T-helper 1 cell treated with Interleukin-12 subunit alpha and Interleukin-12 subunit beta and Interleukin-4 antibody, amounts not matched to agents 30 ng/mL and 1 ng/mL, for 36 hours (primary cell): ENCODE measurements at regions not wholly inside any gene's neighbourhood (a gene's known extent, or its start where the extent isn't known, plus 50 kb on each side); places are given as distances from the start of the nearest gene placed in this dataset.

ENCODE experiments used
- intact Hi-C: fragments of 100-400 bp; cut with micrococcal nuclease; formaldehyde crosslinking; loops from one replicate; pipeline ENCODE4 v1.15.1; 2024

GRCh38 chr4:33052241-33052640 is 2332.1 kb downstream of the PCDH7 start:
- intact Hi-C loops = no loop called here

- intact Hi-C loops = no loop called here
These were observed 2334.0 kb downstream of the PCDH7 start for GRCh38 chr4:33054161-33054560.

GRCh38 chr4:33054656-33055196 is 2334.6 kb downstream of the PCDH7 start:
- intact Hi-C loops = no loop called here

GRCh38 chr4:33057736-33058135 is 2337.6 kb downstream of the PCDH7 start:
- intact Hi-C loops = no loop called here

GRCh38 chr4:33058998-33059397 is 2338.8 kb downstream of the PCDH7 start:
- intact Hi-C loops = no loop called here

GRCh38 chr4:33060674-33061542 is 2340.7 kb downstream of the PCDH7 start:
- intact Hi-C loops = no loop called here

- intact Hi-C loops = no loop called here
These were observed 2341.6 kb downstream of the PCDH7 start for GRCh38 chr4:33061727-33062126.

- intact Hi-C loops = no loop called here
These were observed 2342.1 kb downstream of the PCDH7 start for GRCh38 chr4:33062155-33062806.

- intact Hi-C loops = no loop called here
These were observed 2343.1 kb downstream of the PCDH7 start for GRCh38 chr4:33063241-33063640.

- intact Hi-C loops = no loop called here
These were observed 2344.1 kb downstream of the PCDH7 start for GRCh38 chr4:33064238-33064637.

GRCh38 chr4:33065749-33066148 is 2345.6 kb downstream of the PCDH7 start:
- intact Hi-C loops = no loop called here

- intact Hi-C loops = no loop called here
These were observed 2347.1 kb downstream of the PCDH7 start for GRCh38 chr4:33067221-33067620.

- intact Hi-C loops = no loop called here
These were observed 2348.4 kb downstream of the PCDH7 start for GRCh38 chr4:33068539-33068938.

- intact Hi-C loops = no loop called here
These were observed 2351.4 kb downstream of the PCDH7 start for GRCh38 chr4:33071535-33071934.

- intact Hi-C loops = no loop called here
These were observed 2352.3 kb downstream of the PCDH7 start for GRCh38 chr4:33072298-33073089.

- intact Hi-C loops = no loop called here
These were observed 2353.6 kb downstream of the PCDH7 start for GRCh38 chr4:33073811-33074210.

GRCh38 chr4:33078145-33078544 is 2358.0 kb downstream of the PCDH7 start:
- intact Hi-C loops = no loop called here

- intact Hi-C loops = no loop called here
These were observed 2360.1 kb downstream of the PCDH7 start for GRCh38 chr4:33080275-33080674.

GRCh38 chr4:33085709-33086108 is 2365.5 kb downstream of the PCDH7 start:
- intact Hi-C loops = no loop called here

GRCh38 chr4:33086331-33086925 is 2366.3 kb downstream of the PCDH7 start:
- intact Hi-C loops = no loop called here

GRCh38 chr4:33088713-33089112 is 2368.5 kb downstream of the PCDH7 start:
- intact Hi-C loops = no loop called here
